Stomach (tissue), 4 donors: ENCODE measurements at regions not wholly inside any gene's neighbourhood (a gene's known extent, or its start where the extent isn't known, plus 50 kb on each side); places are given as distances from the start of the nearest gene placed in this dataset.

Source experiments
- EP300 ChIP-seq: sonication (generic); formaldehyde crosslinking; IDR thresholded peaks from one replicate; pipeline ENCODE4 v1.6.1; 2017; ENCODE audit warnings: antibody characterized with exemption
- POLR2A ChIP-seq, 4 donors: fragments of 450-650 bp; IDR thresholded peaks; one replicate each; pipeline ENCODE4 v1.6.1; 2016; ENCODE audit warnings: antibody characterized with exemption in 4 of 4, control low read depth in 2 of 4, mild to moderate bottlenecking in 1 of 4, moderate library complexity in 1 of 4
- POLR2AphosphoS5 ChIP-seq, 3 donors: sonication (generic); formaldehyde crosslinking; IDR thresholded peaks; one replicate each; pipeline ENCODE4 v1.6.1; 2016; ENCODE audit warnings: antibody characterized with exemption in 3 of 3
- TF ChIP-seq, protein P1 (sequence below), 7 experiments: fragments of 450-650 bp in 4 of 7; fragments of 200-600 bp in 3 of 7; sonication (generic) in 3 of 7; IDR thresholded peaks; one replicate each; pipeline ENCODE4 v1.5.1; 2016 to 2019; ENCODE audit warnings: antibody characterized with exemption in 7 of 7, control low read depth in 2 of 7, mild to moderate bottlenecking in 1 of 7

DNA sequence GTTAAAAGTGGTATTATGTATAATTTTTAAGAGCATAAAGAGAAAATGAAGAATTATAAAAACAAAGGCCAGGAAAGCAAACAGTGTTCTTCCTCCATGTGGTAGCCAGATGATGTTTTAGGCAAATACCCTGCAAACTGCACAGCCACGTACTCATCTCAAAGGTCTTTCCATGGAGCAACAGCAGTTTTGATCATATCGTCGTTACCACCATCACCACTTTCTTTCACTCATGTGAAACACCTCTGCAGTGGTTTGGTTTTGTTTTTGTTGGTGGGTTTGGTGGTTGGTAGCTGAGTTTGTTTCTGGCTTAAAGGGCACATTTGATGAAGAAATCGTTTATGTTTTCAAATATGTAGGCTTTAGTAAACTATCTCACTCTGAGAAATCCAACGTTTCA lies 229.9 kb upstream of the AMELY start:
- TF ChIP-seq, protein P1, sequence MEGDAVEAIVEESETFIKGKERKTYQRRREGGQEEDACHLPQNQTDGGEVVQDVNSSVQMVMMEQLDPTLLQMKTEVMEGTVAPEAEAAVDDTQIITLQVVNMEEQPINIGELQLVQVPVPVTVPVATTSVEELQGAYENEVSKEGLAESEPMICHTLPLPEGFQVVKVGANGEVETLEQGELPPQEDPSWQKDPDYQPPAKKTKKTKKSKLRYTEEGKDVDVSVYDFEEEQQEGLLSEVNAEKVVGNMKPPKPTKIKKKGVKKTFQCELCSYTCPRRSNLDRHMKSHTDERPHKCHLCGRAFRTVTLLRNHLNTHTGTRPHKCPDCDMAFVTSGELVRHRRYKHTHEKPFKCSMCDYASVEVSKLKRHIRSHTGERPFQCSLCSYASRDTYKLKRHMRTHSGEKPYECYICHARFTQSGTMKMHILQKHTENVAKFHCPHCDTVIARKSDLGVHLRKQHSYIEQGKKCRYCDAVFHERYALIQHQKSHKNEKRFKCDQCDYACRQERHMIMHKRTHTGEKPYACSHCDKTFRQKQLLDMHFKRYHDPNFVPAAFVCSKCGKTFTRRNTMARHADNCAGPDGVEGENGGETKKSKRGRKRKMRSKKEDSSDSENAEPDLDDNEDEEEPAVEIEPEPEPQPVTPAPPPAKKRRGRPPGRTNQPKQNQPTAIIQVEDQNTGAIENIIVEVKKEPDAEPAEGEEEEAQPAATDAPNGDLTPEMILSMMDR (IDR thresholded peaks at IDR 0.05) = no peak
- TF ChIP-seq EP300 (no peak), POLR2AphosphoS5 (IDR thresholded peaks at IDR 0.05) (no peak), POLR2A (IDR thresholded peaks at IDR 0.05) (no peak)
